ENCODE measurements at regions not wholly inside any gene's neighbourhood (a gene's known extent, or its start where the extent isn't known, plus 50 kb on each side); places are given as distances from the start of the nearest gene placed in this dataset.

- no peak for TF ChIP-seq POLR2A (IDR thresholded peaks at IDR 0.05; ENCODE audit: low read length)
- TF ChIP-seq GATA1 (IDR thresholded peaks at IDR 0.05; ENCODE audit: low read depth, low read length) = no peak
Observed at GRCh38 chr4:24091639-24092233, 201.9 kb upstream of the PPARGC1A start.
